Bronchial epithelial cell (primary cell): ENCODE measurements at regions not wholly inside any gene's neighbourhood (a gene's known extent, or its start where the extent isn't known, plus 50 kb on each side); places are given as distances from the start of the nearest gene placed in this dataset.

Experiments
- DNase-seq: peaks from one replicate; pipeline ENCODE4 v3.0.0-alpha.2; 2010; ENCODE audit warnings: low read depth
- FAIRE-seq: peaks from 2 replicates; lab custom pipeline; 2011; peaks lifted over from hg19 to GRCh38; lab: Jason Lieb, UNC
- H3K27me3 ChIP-seq: 2 replicates; pipeline ENCODE4 v1.5.1; 2011; ENCODE audit warnings: low read length; ENCODE audit not compliant: control insufficient read depth, insufficient read depth
- H3K36me3 ChIP-seq: 2 replicates; pipeline ENCODE4 v1.5.1; 2011; ENCODE audit warnings: low read length; ENCODE audit not compliant: control insufficient read depth, insufficient read depth
- H3K4me3 ChIP-seq: 2 replicates; pipeline ENCODE4 v1.5.1; 2011; ENCODE audit warnings: mild to moderate bottlenecking, low read depth, low read length, control low read depth
- CTCF ChIP-seq: IDR thresholded peaks from 2 replicates; pipeline ENCODE4 v1.5.1; 2011; ENCODE audit warnings: mild to moderate bottlenecking, moderate library complexity, low read length, control low read depth, inconsistent platforms; ENCODE audit not compliant: insufficient read depth, severe bottlenecking

DNA sequence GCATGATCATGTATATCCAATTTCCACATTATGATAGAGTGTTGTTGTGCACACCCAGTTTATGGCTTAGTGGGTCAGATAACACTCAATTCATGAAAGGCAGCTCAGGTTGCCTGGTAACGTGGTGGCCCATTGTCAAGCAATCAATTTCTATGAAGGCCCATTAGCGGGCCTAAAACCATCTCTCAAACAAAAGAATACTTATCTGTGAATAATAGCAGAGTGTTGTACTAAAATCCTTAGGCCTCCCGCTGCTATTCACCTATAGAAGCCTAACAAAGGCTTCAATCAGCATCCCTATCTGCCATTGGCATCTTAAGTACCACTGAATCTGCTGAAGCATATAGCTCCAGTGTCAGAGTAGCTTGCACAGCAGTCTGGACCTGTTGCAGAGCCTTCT lies 849.6 kb upstream of the POU3F4 start:
- no peak for TF ChIP-seq CTCF
- Histone ChIP-seq H3K4me3 (no peak overlapping the region), H3K27me3 (no peaks in the 10 kb centered on the region), H3K36me3 (no peaks in the 10 kb centered on the region)
- FAIRE-seq (no peak), DNase-seq (no peak)

DNA sequence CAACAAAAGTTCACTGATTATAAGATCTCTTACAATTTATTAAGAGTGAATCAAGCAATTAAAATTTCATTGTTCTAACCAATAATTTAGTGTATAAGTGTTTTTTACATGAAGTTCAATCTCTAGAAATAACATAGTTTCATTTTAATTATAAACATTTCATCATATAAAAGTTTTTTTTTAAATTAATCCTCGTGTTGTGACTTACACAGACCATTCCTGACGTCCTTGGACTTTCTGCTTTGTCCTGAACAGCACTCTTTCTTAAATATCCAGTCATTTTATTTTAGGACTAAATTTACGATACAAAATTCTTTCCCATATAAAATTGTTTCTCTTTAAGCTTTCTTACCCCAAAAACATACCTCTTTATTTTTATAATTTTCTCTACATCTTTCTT lies 841.7 kb upstream of the POU3F4 start:
- H3K4me3 ChIP-seq: no peak overlapping the region
- TF ChIP-seq CTCF: no peak
- no peaks in the 10 kb centered on the region for H3K36me3 ChIP-seq
- H3K27me3 ChIP-seq: no peaks in the 10 kb centered on the region
- no peak for DNase-seq
- no peak for FAIRE-seq

- TF ChIP-seq CTCF: no peak
- FAIRE-seq: no peak
- no peaks in the 10 kb centered on the region for H3K36me3 ChIP-seq
Measured at GRCh38 chrX:82675104-82675503, 833.0 kb upstream of the POU3F4 start.

GRCh38 chrX:82676386-82676785 lies 831.7 kb upstream of the POU3F4 start:
- Histone ChIP-seq H3K36me3 (no peaks in the 10 kb centered on the region), H3K27me3 (no peaks in the 10 kb centered on the region), H3K4me3 (no peak overlapping the region)
- peak; percentile 13 for TF ChIP-seq CTCF
- DNase-seq: peak; percentile 4
- no peak for FAIRE-seq

More at GRCh38 chrX:82675104-82675503, 833.0 kb upstream of the POU3F4 start:
- Histone ChIP-seq H3K27me3 (no peaks in the 10 kb centered on the region), H3K4me3 (no peak overlapping the region)
- DNase-seq: no peak

- no peak for DNase-seq
- no peaks in the 10 kb centered on the region for H3K36me3 ChIP-seq
- H3K27me3 ChIP-seq: no peaks in the 10 kb centered on the region
- no peak for FAIRE-seq
- TF ChIP-seq CTCF: no peak
- H3K4me3 ChIP-seq: no peak overlapping the region
Measured at GRCh38 chrX:82677286-82677685, 830.8 kb upstream of the POU3F4 start.

DNA sequence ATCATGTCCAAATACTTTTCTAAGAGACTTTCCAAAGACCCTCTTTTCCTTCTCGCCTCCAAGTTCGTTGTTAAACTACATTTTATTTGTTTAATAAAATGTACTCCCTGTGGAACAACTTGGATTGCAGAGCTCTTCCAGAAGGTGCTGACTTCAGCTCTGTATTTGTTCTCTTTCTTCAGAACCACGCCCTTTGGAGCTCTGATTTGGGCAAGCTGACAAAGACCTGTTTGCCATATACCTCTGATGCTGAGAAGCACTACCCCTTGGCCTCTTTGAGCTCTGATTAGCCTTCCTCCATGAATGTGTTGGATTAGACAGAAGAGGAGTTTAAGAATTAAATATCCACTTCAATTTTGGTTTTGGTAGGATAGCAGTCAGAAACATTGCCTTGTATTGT lies 815.1 kb upstream of the POU3F4 start:
- FAIRE-seq: no peak
- DNase-seq: no peak
- Histone ChIP-seq H3K4me3 (no peak overlapping the region), H3K27me3 (no peaks in the 10 kb centered on the region), H3K36me3 (no peaks in the 10 kb centered on the region)
- no peak for TF ChIP-seq CTCF
